HG02642 (cell line): ENCODE measurements at regions not wholly inside any gene's neighbourhood (a gene's known extent, or its start where the extent isn't known, plus 50 kb on each side); places are given as distances from the start of the nearest gene placed in this dataset.
"Not testable (repeated sequence)": the region's sequence is repeated elsewhere in the genome, so short reads cannot be mapped to it uniquely, and the experiment has no call there.

Experiments used
- ATAC-seq: cut with Tn5 transposase; IDR thresholded peaks from one replicate; pipeline ENCODE4 v1.9.1; 2021; ENCODE audit warnings: mild to moderate bottlenecking; ENCODE audit not compliant: unreplicated experiment, poor library complexity

- ATAC-seq = no peak
Observed at GRCh38 chr1:96544051-96544830, 177.3 kb upstream of the PTBP2 start.

GRCh38 chr1:96544831-96545221 is 176.8 kb upstream of the PTBP2 start:
- no peak for ATAC-seq

- no peak for ATAC-seq
Observed at GRCh38 chr1:96545935-96546656, 175.5 kb upstream of the PTBP2 start.

GRCh38 chr1:96550061-96550460 is 171.5 kb upstream of the PTBP2 start:
- no peak for ATAC-seq

GRCh38 chr1:96552451-96552850 is 169.1 kb upstream of the PTBP2 start:
- ATAC-seq = no peak

GRCh38 chr1:96553811-96554210 is 167.8 kb upstream of the PTBP2 start:
- ATAC-seq = no peak

- ATAC-seq = no peak
Observed at GRCh38 chr1:96554364-96554763, 167.2 kb upstream of the PTBP2 start.

- ATAC-seq = no peak
Observed at GRCh38 chr1:96557336-96557735, 164.2 kb upstream of the PTBP2 start.

- ATAC-seq = no peak
Observed at GRCh38 chr1:96558635-96559034, 162.9 kb upstream of the PTBP2 start.

GRCh38 chr1:96559181-96559580 is 162.4 kb upstream of the PTBP2 start:
- no peak for ATAC-seq

GRCh38 chr1:96559707-96560596 is 161.6 kb upstream of the PTBP2 start:
- ATAC-seq = no peak

GRCh38 chr1:96562094-96562493 is 159.5 kb upstream of the PTBP2 start:
- ATAC-seq = no peak

GRCh38 chr1:96564401-96564800 is 157.2 kb upstream of the PTBP2 start:
- not testable (repeated sequence) for ATAC-seq

GRCh38 chr1:96565546-96565945 is 156.0 kb upstream of the PTBP2 start:
- no peak for ATAC-seq

GRCh38 chr1:96568639-96569038 is 152.9 kb upstream of the PTBP2 start:
- ATAC-seq = no peak

- no peak for ATAC-seq
Observed at GRCh38 chr1:96569288-96569687, 152.3 kb upstream of the PTBP2 start.

- ATAC-seq = no peak
Observed at GRCh38 chr1:96579636-96580035, 141.9 kb upstream of the PTBP2 start.

GRCh38 chr1:96580920-96581319 is 140.7 kb upstream of the PTBP2 start:
- no peak for ATAC-seq

- ATAC-seq = no peak
Observed at GRCh38 chr1:96581772-96582171, 139.8 kb upstream of the PTBP2 start.

GRCh38 chr1:96583903-96584302 is 137.7 kb upstream of the PTBP2 start:
- ATAC-seq = no peak

- no peak for ATAC-seq
Observed at GRCh38 chr1:96587222-96587621, 134.4 kb upstream of the PTBP2 start.
